HG03039 (cell line): ENCODE measurements at regions not wholly inside any gene's neighbourhood (a gene's known extent, or its start where the extent isn't known, plus 50 kb on each side); places are given as distances from the start of the nearest gene placed in this dataset.

Experiments used
- ATAC-seq: cut with Tn5 transposase; IDR thresholded peaks from one replicate; pipeline ENCODE4 v1.9.1; 2021; ENCODE audit warnings: mild to moderate bottlenecking, moderate library complexity; ENCODE audit not compliant: unreplicated experiment

DNA sequence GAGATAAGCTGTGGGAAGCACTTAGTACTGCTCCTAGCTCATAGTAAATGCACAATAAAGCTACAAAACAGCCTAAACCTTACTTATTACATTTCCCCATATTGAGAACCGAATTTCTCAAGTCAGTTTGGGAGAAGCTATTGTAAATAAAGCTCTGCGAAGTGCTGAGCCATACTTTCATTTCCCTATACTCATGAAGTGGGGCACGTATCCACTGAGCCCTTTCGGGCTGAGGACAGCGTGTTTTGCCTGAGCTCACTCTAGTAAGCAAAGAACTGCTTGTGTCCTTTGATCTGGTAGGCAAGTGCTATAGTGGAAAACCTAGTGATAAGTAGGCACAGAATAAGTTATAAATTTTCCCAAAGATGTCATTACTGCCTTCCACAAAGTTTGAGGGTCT, 165.0 kb downstream of the RSL24D1 start:
- no peak for ATAC-seq

DNA sequence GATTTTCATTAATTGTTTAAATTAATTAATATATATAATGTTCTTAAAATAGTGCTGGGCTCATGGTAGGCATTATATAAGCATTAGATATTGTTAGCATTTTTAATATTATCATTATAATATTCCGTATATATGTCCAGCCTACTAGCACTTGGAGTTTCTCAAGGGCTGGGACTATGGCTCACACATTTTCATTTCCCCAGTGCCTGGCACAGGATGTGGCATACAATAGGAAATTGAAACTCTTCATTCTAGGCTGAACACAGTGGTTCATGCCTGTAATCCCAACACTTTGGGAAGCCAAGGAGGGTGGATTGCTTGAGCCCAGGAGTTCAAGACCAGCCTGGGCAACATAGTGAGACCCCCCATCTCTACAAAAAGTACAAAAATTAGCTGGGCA, 170.4 kb downstream of the RSL24D1 start:
- no peak for ATAC-seq

DNA sequence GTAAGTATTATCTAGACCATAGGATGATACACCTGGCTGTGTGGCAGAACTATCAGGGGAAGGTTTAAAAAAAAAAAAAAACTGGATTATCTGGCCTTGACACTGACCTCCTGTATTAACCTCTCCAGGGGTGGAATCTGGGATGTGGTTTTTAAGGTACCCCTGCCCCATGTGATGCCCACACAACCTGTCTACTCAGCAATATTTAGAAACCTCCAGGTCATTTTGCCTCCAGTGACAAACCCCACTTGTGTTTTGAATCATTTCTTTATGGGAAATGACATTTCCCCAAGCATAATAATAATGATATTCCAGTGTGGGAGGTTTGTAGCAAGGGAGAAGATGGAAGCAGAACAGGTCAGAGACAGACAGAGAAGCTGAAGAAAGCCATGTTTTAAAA, 179.1 kb downstream of the RSL24D1 start:
- ATAC-seq: no peak

DNA sequence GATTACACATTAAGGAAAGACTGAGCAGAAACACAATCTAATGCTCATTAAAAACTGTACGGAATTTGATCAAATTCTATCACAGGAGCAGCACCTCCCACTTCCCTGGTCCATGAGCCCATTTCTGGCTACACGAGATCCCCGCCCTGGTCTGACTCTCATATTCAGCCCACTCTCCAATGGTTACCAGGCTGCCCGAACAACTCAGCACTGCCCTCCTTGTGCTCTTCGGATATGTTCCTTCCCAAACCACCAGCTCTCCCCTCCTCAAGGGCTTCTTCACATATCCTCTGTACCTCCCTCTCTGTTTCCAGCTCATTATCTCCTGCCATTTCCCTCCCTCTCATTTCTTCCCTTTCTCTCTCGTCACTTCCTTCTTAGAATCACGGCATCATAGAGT, 180.5 kb downstream of the RSL24D1 start:
- ATAC-seq: no peak

DNA sequence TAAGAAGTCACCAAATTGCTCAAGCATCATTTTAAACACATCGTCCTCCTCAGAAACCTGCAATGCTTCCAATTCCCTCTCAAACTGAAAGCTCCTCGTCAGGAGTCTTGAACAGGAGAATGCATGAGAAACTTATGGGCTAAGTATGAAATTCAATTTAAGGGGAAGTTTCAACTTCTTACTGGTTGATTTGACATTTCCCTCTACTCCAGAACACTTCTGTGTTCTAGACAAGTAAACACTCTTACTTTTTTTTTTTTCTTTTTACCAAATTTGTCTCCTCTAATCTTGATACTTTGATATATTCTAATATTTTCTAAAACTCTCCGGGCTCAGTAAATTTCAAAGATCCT, 181.7 kb downstream of the RSL24D1 start:
- ATAC-seq: no peak

DNA sequence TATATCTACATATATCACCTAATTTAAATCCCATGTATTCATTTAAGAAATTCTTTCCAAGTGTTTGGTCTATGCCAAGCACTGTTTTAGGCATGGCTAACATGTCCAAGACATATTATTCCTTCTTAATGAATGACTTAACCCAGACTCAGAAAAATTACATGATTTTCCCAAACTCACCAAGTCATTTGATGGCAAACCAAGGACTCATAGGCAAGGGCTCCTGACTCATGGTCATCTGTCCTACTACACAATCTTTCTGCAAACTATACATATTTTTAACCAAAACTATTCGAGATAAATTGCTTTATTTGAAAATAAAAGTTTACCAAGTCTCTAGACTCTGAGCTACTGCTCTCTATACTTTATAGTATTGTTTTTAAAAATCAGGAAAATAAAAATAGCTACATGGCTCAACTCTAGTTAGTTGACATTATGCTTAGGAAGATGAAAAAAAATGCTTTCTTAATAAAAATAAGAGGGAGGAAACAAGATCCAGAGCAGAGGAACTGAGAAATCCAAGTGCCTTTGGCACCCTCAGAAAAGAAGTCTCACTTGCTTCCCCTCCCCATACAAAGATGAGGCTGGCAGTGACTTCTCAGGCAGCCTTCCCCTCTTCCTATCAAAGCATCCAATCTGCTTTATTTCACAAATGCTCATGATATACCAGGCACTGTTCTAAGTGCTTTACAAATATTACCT, 182.2 kb downstream of the RSL24D1 start:
- no peak for ATAC-seq

DNA sequence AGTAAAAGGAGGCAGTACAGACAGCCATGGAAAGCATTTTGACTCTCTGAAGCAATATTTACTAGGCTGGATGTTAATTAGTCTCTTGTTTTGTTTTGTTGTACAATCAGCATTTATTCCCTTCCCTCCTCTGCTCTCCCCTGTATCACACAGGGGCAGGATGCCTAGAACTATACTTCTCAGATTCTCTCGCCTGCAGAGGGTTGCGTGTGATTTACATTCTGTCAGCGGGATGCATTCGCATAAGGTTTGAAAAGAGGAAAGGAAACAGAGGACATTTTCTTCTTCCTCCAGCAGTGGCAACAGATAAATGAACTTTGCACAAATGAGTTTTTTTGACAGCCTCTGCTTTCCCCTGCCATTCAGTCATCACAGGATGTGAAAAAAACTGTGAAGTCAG, 188.3 kb downstream of the RSL24D1 start:
- no peak for ATAC-seq

DNA sequence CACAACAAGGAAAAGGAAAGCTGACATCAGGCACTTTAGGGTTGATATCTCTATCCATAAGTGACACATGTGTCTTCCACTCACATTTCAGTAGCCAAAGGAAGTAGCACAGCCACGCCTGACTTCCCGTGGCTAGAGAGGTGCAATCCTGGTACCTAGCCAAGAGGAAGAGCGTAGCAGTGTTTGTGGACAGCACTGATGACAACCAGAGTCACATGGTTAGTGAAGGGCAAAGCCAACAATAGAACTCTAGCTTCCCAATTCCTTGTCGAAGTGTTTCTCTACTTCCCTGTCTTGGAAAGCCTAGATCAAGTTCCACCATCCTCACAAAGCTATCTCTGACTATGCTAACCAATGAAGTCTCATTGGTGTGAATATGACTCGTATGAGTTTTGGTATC, 189.2 kb downstream of the RSL24D1 start:
- no peak for ATAC-seq

DNA sequence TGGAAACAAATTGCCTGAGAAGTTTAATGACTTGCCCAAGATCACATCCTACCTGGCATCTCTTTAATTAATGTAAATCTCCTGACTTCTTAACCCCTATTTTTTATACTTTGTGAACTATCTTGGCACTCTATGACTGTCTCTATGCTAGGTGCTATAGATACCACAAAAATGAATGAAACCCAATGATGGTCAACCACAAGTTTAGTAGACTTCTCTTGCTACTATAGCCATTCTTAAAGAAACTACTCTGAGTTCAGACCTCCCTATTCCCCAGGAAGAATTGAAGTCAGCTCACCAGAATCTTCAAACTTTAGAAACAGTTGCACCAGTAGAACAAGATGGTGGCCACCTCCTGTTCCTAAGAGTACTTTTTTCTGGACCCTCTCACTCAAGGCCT, 191.1 kb downstream of the RSL24D1 start:
- no peak for ATAC-seq

DNA sequence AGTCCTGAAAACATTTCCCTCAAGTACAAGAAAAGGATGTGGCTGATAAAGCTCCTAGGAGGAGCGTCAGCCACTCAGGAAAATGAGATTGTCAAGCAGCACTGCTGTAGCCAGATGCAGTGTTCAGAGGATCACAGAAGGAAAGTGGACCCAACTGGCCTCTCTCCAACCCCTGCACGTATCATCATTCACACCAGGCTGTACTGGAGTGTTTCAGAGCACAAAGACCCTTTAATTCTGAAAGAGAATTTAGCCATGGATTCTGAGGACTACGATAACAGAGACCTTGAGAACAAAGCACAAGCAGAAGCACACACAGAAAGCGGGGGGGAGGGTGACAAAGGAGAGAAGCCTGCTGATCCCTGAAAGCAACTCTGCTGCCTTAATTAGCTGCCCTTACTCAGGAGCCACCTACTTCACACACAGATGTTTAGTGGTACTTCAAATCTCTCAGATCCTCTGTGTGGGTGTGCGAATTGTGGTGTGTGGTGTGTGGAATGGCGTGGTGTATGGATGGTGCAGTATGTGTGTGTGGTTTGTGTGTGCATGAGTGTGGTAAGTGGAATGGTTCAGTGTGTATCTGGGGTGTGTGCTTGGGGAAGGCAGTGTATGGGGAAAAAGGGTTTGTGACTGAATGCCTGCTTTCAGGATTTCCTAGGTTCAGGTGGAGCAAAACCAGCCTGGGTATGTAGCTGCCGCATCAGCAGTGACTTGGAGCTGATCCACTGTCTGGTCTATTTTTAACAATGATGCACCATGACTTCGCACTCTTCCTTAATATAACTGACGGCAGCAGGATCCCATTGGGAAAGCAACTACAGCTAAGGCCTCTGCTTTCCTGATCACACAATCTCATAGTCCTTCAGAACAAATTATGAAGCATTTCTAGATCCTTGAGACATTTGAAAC, 192.5 kb downstream of the RSL24D1 start:
- ATAC-seq: no peak

DNA sequence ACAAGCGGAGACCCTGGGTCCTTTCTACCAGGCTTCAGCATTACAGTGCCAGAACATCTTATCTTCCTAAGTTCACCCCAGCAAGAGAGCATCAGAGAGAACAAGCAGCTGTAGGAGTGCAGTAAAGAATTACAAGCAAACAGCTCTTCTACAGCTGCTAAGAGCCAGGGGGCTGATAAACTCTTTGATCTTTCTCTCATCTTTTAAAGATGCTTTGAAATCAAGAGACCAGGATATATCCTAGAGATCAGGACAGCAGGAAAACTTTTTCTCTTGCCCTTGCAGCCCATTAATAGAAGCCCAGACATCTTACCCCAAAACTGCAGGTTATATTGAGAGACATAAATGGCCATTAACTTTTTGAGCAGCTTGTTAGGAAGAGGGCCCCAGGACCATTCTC, 198.1 kb downstream of the RSL24D1 start:
- ATAC-seq: no peak

DNA sequence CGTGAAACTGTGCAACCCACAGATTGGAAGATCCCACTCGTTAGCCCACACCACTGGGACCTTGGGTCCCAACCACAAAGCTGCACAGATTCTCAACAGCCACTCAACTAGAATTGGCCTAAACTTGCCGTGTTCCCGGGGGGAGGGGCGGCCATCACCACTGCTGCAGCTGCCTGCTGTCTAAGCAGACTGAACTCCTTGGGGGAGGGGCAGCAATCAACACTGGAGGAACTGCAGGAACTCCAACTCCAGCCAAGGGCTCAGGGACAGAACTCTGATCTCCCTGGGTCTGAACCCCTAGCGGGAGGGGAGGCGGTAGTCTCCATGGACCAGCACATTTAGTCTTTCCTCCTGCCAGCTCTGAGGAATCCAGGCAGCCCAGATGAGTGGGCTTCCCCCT, 205.9 kb downstream of the RSL24D1 start:
- ATAC-seq: no peak

DNA sequence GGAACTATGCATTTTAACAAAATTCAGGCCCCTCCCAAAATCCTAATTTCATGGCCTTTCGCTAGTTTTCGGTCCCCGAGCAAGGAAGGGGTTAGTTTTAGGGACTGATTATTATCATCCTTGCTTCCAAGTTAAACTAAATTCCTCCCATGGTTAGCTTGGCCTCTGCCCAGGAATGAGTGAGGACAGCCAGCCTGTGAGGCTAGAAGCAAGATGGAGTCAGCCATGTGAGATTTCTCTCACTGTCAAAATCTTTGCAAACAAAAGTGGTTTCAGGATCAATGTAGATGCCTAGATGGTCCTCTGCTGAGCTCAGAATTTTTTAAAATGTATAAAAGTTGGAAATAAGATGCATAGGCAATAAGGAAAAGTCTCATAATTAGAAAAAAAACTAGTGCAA, 208.9 kb downstream of the RSL24D1 start:
- no peak for ATAC-seq

DNA sequence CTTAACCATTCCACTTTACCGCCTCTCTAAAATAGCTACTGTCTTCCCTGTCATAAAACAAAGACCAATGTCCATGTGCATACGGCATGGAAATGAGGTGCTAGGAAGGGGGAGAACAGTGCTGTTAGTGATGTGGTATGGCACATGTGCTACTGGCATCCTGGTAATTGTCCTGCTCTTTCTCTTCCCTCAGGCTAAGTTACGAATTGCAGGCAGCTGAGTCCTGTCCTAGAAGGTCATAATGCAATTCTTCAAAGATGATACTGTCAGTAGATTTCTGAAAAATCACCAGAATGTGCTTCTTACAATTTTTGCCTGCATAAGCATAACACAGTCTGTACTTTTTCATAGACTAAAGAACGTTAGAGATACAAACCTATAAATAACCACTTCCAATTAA, 216.8 kb downstream of the RSL24D1 start:
- ATAC-seq: no peak

DNA sequence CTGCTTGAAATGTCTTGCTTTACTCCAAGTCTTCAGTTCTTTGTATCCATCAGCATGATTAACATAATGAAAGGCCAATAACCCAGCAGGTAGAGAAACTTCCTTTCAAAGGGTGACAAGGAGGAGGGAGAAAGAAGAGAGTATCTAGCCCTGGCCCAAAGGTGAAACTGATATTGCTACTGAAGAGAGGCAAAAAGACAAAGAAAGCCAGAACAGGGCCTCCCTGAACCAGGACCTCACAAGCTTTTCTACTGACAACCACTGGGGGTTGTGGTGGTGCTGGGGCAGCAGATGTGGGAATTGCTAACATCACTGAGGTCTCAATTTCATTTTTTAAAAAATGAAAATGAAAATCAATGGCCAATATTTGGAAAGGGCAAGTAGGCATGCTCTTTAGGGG, 234.1 kb downstream of the RSL24D1 start:
- no peak for ATAC-seq

DNA sequence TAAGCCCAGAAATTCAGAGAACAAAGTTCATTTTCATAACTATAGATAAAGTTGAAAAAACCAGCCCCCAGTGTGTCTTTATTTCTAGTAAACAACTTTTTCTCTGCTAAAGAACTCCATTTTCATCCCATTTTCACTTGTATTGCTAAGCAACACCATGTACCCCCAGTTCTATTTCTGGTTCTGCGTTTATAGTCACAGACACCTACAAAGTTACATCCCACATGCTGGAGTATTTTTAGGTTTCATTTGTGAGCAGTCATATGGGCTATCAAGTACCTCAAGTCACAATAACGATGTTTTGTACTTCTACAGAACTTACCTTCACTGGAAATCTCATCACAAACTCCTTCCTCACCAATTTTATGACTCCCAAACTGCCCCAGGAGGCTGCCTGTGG, 236.5 kb downstream of the RSL24D1 start:
- no peak for ATAC-seq

DNA sequence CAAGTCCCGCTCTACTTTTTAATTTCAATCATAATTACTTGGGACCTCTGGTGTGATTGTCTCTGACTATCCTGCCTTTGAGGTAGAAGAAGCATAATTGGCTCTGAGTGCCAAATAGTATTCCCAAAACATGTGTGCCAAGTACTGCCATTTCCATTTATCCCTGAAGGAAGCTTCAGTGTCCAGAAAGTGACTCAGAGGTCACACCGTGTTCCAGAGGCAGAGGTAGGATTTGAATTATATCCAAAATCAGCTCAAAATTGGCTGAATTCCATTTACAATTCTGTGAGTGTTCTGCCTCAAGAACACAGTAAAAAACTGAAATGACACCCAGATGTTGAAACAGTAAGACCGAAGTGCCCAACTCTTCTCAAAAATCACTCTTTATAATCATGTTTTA, 255.3 kb downstream of the RSL24D1 start:
- ATAC-seq: no peak

DNA sequence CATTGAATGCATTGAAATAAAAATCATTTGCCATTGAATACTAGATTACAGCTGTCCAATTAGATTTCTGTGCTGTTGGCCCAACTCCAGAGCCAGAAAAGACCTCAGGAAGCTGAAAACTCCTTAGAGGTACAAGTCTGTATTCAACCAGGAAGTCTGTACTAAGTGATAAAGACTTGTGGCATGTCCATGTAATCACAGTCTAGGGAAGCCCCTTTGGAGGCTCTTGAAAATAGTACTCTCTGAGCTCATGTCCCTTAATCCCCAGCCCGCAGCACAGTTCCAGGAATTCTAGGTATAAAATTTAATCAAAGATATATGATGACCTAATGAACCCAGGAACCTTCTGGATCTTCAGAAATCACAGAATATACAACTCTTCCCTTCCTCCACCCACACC, 279.4 kb downstream of the RSL24D1 start:
- ATAC-seq: no peak

DNA sequence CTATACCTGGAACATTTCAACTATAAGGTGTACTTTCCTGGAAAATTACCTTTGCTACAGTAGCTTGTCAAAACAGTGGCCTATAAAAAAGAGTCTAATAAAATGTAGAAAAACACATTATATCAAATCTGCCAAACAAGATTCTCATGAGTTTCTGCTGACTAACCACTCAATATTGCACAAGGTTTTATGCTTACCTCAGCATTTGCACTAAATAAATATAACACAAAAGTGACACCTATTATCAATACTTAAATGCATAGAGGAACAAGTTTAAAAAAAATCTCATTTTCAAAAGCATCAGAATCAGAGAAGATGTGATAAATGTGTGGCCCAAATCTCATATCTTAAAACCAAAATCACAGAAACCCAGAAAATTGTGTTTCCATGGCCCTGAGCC, 281.4 kb downstream of the RSL24D1 start:
- no peak for ATAC-seq

DNA sequence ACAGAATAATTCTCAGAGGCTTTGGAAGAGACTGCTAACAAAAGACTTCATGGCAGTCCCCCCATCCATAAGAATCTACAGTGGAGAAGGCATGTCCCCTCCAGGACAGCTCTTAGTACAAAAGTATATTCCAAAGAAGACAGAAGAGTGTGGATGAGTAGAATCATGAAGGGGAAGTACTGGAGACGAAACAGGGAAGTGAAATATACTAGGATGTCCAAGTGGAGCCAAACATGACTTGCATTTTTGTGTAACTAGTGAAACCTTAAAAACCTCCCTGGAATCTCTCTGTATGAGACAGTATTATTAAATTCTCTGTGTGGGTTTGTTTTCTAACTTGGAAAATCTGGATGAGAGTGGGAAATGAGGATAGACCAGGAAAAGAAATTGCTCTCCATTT, 312.4 kb downstream of the RSL24D1 start:
- no peak for ATAC-seq

DNA sequence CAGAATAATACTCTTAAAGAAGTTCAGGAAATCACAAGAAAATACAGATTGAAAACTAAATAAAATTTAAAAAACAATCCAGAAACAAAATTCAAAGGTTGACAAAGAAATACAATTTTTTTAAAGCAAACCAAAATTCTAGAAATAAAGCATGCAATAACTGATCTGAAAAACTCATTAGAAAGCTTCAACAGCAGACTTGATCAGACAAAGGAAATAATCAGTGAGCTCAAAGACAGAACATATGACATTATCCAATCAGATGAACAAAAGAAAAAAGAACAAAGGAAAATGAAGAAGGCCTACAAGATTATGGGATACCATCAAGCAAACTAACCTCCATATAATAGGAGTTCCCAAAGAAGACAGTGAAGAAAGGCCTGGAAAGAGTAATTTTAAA, 336.8 kb downstream of the RSL24D1 start:
- no peak for ATAC-seq

DNA sequence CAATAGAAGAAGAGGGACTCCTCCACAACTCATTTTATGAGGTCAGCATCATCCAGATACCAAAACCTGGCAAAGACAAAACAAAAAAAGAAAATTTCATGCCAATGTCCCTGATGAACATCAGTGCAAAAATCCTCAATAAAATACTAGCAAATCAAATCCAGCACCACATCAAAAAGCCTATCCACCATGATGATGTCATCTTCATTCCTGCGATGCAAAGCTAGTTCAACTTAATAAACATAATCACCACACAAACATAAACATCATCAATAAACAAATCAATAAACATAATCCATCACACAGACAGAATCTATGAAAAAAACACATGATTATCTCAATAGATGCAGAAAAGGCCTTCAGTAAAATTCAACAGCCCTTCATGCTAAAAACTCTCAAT, 342.1 kb downstream of the RSL24D1 start:
- ATAC-seq: no peak

DNA sequence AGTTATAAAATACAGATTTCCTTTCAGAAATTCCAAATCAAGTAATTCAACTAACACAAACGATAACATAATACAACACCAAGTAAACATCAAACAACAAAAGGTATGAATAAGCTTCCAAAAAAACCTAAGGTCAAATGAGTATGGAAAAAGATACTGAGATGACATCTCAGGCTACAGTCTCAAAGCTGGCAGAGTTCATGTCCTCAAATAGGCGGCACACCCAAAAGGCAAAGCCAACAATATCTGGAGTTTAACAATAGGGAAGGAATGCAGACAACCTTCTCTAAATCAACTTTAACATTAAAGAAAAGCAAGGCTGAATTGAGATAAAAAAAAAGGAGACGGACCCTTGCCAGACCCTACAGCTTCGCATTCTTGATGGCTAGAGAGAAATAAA, 346.6 kb downstream of the RSL24D1 start:
- no peak for ATAC-seq
